ENCODE measurements at regions not wholly inside any gene's neighbourhood (a gene's known extent, or its start where the extent isn't known, plus 50 kb on each side); places are given as distances from the start of the nearest gene placed in this dataset.
A peak's percentile ranks its signal among the peaks of the same experiment; 100 is the strongest.

- Histone ChIP-seq H4K20me1 (replicated peaks; ENCODE audit: control insufficient read depth, extremely low read depth, insufficient read depth, low read length) (no peaks in the 10 kb centered on the region), H3K4me3 (replicated peaks in 1 of 3; ENCODE audit: insufficient read depth in 1 of 3, low read depth in 1 of 3, low read length in 3 of 3) (peak overlapping the region in 2 of 3 experiments; percentile 8 to 30), H3K4me2 (ENCODE audit: insufficient read depth, low read length) (peak overlapping the region; percentile 62), H3K4me1 (ENCODE audit: control insufficient read depth, extremely low read depth, insufficient read depth, low read length) (peaks cover 70% of the 10 kb centered on the region), H3K9me1 (replicated peaks; ENCODE audit: control insufficient read depth, extremely low read depth, insufficient read depth, low read length) (no peaks in the 10 kb centered on the region), H3K9me3 (replicated peaks; ENCODE audit: control insufficient read depth, insufficient read depth, low read length) (no peaks in the 10 kb centered on the region), H3K27me3 (ENCODE audit: control insufficient read depth in 2 of 2, insufficient read depth in 2 of 2, low read length in 2 of 2) (no peaks in the 10 kb centered on the region), H3K79me2 (ENCODE audit: control insufficient read depth, insufficient read depth, low read length) (no peaks in the 10 kb centered on the region), H3K36me3 (ENCODE audit: control insufficient read depth in 2 of 2, extremely low read depth in 1 of 2, insufficient read depth in 2 of 2, low read length in 2 of 2) (no peaks in the 10 kb centered on the region), H2AFZ (ENCODE audit: low read depth, low read length) (peak overlapping the region; percentile 58), H3K27ac (ENCODE audit: insufficient read depth, low read depth, low read length) (peak overlapping the region; percentile 38), H3K9ac (replicated peaks; ENCODE audit: extremely low read depth, insufficient read depth, low read length) (no peak overlapping the region)
- TF ChIP-seq GATA2 (IDR thresholded peaks at IDR 0.05; ENCODE audit: insufficient read depth, insufficient read length, low read depth, low read length): peak; percentile 82
- peak; percentile 33 for TF ChIP-seq POLR2AphosphoS5 (IDR thresholded peaks at IDR 0.05; ENCODE audit: insufficient read depth, low read depth, low read length)
- TF ChIP-seq MAX (IDR thresholded peaks at IDR 0.05; ENCODE audit: insufficient read depth, insufficient read length): no peak
- peak; percentile 89 for TF ChIP-seq FOS (IDR thresholded peaks at IDR 0.05; ENCODE audit: borderline replicate concordance, insufficient read depth, low read length)
- no TSS peak for BruUV-seq (replicated peaks)
- dilution Hi-C loops (cut with MboI; ENCODE audit: extremely low pct_ligation_motif_present, low sequenced_read_pairs): no loop called here
- intact Hi-C loops (cut with micrococcal nuclease): loop anchor here (1.0 kb wide), 1 partner anchor 39 kb away; no protein-coding TSS in a partner anchor
- CTCF ChIA-PET: interaction anchor here (1.2 to 2.3 kb wide), 2 partner anchors 10 to 16 kb away, joined by 3 to 6 read pairs; no protein-coding TSS in a partner anchor
- DNase-seq (ENCODE audit: low read depth, low spot score) (peak; percentile 63), FAIRE-seq (peak; percentile 84)
- POLR2A ChIA-PET: no interaction called here
Observed at GRCh38 chr10:83607959-83608745, 531.2 kb upstream of the GHITM start.

GRCh38 chr10:83612050-83612449, 527.3 kb upstream of the GHITM start:
- H4K20me1 ChIP-seq (replicated peaks; ENCODE audit: control insufficient read depth, extremely low read depth, insufficient read depth, low read length): no peaks in the 10 kb centered on the region
- peaks cover 48% of the 10 kb centered on the region for H3K4me1 ChIP-seq (ENCODE audit: control insufficient read depth, extremely low read depth, insufficient read depth, low read length)
- no peak overlapping the region for H3K27ac ChIP-seq (ENCODE audit: insufficient read depth, low read depth, low read length)
- no peak for FAIRE-seq
- no peaks in the 10 kb centered on the region for H3K27me3 ChIP-seq (ENCODE audit: control insufficient read depth in 2 of 2, insufficient read depth in 2 of 2, low read length in 2 of 2)
- TF ChIP-seq POLR2AphosphoS5 (IDR thresholded peaks at IDR 0.05; ENCODE audit: insufficient read depth, low read depth, low read length) (no peak), FOS (IDR thresholded peaks at IDR 0.05; ENCODE audit: borderline replicate concordance, insufficient read depth, low read length) (peak; percentile 77)
- intact Hi-C loops (cut with micrococcal nuclease) (loop anchor here (5.0 kb wide), 1 partner anchor 65 kb away; no protein-coding TSS in a partner anchor), dilution Hi-C loops (cut with MboI; ENCODE audit: extremely low pct_ligation_motif_present, low sequenced_read_pairs) (no loop called here)
- peak overlapping the region; percentile 12 for H3K4me2 ChIP-seq (ENCODE audit: insufficient read depth, low read length)
- no peaks in the 10 kb centered on the region for H3K9me1 ChIP-seq (replicated peaks; ENCODE audit: control insufficient read depth, extremely low read depth, insufficient read depth, low read length)
- CTCF ChIA-PET: interaction anchor here (0.8 to 1.0 kb wide), 4 partner anchors 9 to 66 kb away, joined by 3 to 4 read pairs (median 3); no protein-coding TSS in a partner anchor
- no TSS peak for BruUV-seq (replicated peaks)
- H3K9me3 ChIP-seq (replicated peaks; ENCODE audit: control insufficient read depth, insufficient read depth, low read length): no peaks in the 10 kb centered on the region
- peak; percentile 48 for DNase-seq (ENCODE audit: low read depth, low spot score)
- POLR2A ChIA-PET: interaction anchor here (0.6 kb wide), 1 partner anchor 65 kb away, joined by 10 read pairs; no protein-coding TSS in a partner anchor
- no peak overlapping the region for H3K4me3 ChIP-seq (replicated peaks in 1 of 3; ENCODE audit: insufficient read depth in 1 of 3, low read depth in 1 of 3, low read length in 3 of 3)
- no peaks in the 10 kb centered on the region for H3K79me2 ChIP-seq (ENCODE audit: control insufficient read depth, insufficient read depth, low read length)
- no peaks in the 10 kb centered on the region for H3K36me3 ChIP-seq (ENCODE audit: control insufficient read depth in 2 of 2, extremely low read depth in 1 of 2, insufficient read depth in 2 of 2, low read length in 2 of 2)
- H2AFZ ChIP-seq (ENCODE audit: low read depth, low read length): peak overlapping the region; percentile 32
- no peak overlapping the region for H3K9ac ChIP-seq (replicated peaks; ENCODE audit: extremely low read depth, insufficient read depth, low read length)

All from endothelial cell of umbilical vein (primary cell).